Neural crest cell (in vitro differentiated cells): ENCODE measurements at regions not wholly inside any gene's neighbourhood (a gene's known extent, or its start where the extent isn't known, plus 50 kb on each side); places are given as distances from the start of the nearest gene placed in this dataset.

Experiments
- DNase-seq: peaks from one replicate; pipeline ENCODE4 v3.0.0; 2021; ENCODE audit warnings: low read depth, mixed read lengths, low spot score
- H3K27ac Mint-ChIP-seq: one replicate; pipeline ENCODE4 v1.8.0; 2021; ENCODE audit warnings: mild to moderate bottlenecking, mixed read lengths; ENCODE audit not compliant: unreplicated experiment
- H3K27me3 Mint-ChIP-seq: 2 replicates; pipeline ENCODE4 v1.8.0; 2021; ENCODE audit warnings: low read depth, mild to moderate bottlenecking, mixed read lengths
- H3K36me3 Mint-ChIP-seq: 2 replicates; pipeline ENCODE4 v1.8.0; 2021; ENCODE audit warnings: low read depth, mild to moderate bottlenecking, mixed read lengths
- H3K4me1 Mint-ChIP-seq: 2 replicates; pipeline ENCODE4 v1.8.0; 2021; ENCODE audit warnings: mixed read lengths
- H3K4me3 Mint-ChIP-seq: one replicate; pipeline ENCODE4 v1.8.0; 2021; ENCODE audit warnings: mild to moderate bottlenecking, mixed read lengths
- H3K9me3 Mint-ChIP-seq: 2 replicates; pipeline ENCODE4 v1.8.0; 2021; ENCODE audit warnings: mixed read lengths
- CTCF ChIP-seq: fragments of 200-600 bp; sonication (generic); conservative IDR thresholded peaks from 2 replicates; pipeline ENCODE4 v1.5.0; 2021; ENCODE audit warnings: antibody characterized with exemption, mild to moderate bottlenecking

GRCh38 chr6:91386204-91386603 is 799.3 kb upstream of the MAP3K7 start:
- no peak for DNase-seq
- no peak overlapping the region for H3K4me3 Mint-ChIP-seq
- peaks cover 3% of the 10 kb centered on the region for H3K9me3 Mint-ChIP-seq
- H3K27me3 Mint-ChIP-seq = no peaks in the 10 kb centered on the region
- no peaks in the 10 kb centered on the region for H3K4me1 Mint-ChIP-seq
- TF ChIP-seq CTCF = no peak
- no peaks in the 10 kb centered on the region for H3K36me3 Mint-ChIP-seq
- no peak overlapping the region for H3K27ac Mint-ChIP-seq

DNA sequence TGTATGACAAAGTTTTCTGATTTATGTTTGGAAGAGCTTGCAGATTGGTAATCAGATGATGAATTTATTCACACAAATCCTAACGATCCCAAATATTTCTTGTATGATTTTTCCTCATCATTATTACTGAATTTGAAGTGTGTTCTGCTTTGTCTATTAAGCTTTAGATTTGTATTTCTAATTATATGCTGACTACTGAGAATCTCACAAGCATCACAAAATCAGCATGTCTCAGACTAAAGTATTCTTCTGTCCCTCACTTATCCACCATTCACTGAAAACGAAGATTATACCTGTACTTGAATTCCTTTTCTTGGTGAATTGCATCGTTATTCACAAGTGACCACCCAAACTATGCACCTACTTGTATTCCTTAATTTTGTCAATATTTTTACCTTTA is 796.3 kb upstream of the MAP3K7 start:
- Mint-ChIP-seq H3K27me3 (no peaks in the 10 kb centered on the region), H3K36me3 (no peaks in the 10 kb centered on the region), H3K4me3 (no peak overlapping the region), H3K9me3 (no peaks in the 10 kb centered on the region), H3K4me1 (no peaks in the 10 kb centered on the region), H3K27ac (no peak overlapping the region)
- no peak for DNase-seq
- TF ChIP-seq CTCF = no peak

GRCh38 chr6:91376686-91377085 is 789.8 kb upstream of the MAP3K7 start:
- H3K4me1 Mint-ChIP-seq = no peaks in the 10 kb centered on the region
- no peaks in the 10 kb centered on the region for H3K27me3 Mint-ChIP-seq
- H3K4me3 Mint-ChIP-seq = no peak overlapping the region
- H3K27ac Mint-ChIP-seq = no peak overlapping the region
- TF ChIP-seq CTCF = no peak
- no peaks in the 10 kb centered on the region for H3K9me3 Mint-ChIP-seq
- H3K36me3 Mint-ChIP-seq = no peaks in the 10 kb centered on the region
- no peak for DNase-seq

GRCh38 chr6:91366781-91367180 is 779.9 kb upstream of the MAP3K7 start:
- no peaks in the 10 kb centered on the region for H3K4me1 Mint-ChIP-seq
- H3K36me3 Mint-ChIP-seq = no peaks in the 10 kb centered on the region
- H3K27me3 Mint-ChIP-seq = no peaks in the 10 kb centered on the region
- H3K4me3 Mint-ChIP-seq = no peak overlapping the region
- H3K27ac Mint-ChIP-seq = no peak overlapping the region
- peaks cover 13% of the 10 kb centered on the region for H3K9me3 Mint-ChIP-seq
- TF ChIP-seq CTCF = no peak
- no peak for DNase-seq

DNA sequence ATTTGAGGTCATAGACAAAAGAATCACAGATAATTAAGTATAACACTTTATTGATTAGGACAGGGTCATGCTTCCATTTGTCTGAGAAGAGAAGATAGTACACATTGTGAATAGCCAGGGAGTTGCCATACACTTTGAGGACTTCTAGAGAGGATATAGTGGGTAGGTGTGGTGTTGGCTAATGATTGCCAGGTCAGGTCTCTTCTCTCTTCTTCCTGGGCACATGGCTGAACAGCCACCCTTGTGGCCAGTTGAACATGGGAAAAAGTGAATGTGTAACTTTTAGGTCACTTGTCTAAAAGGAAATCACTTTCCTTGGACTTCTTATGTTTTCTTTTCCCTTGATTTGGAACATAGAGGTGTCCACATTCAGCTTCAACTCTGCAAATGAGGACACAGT is 772.1 kb upstream of the MAP3K7 start:
- no peak for TF ChIP-seq CTCF
- H3K9me3 Mint-ChIP-seq = peaks cover under 1% of the 10 kb centered on the region
- H3K4me1 Mint-ChIP-seq = no peaks in the 10 kb centered on the region
- DNase-seq = no peak
- H3K27ac Mint-ChIP-seq = no peak overlapping the region
- no peak overlapping the region for H3K4me3 Mint-ChIP-seq
- H3K36me3 Mint-ChIP-seq = no peaks in the 10 kb centered on the region
- no peaks in the 10 kb centered on the region for H3K27me3 Mint-ChIP-seq

DNA sequence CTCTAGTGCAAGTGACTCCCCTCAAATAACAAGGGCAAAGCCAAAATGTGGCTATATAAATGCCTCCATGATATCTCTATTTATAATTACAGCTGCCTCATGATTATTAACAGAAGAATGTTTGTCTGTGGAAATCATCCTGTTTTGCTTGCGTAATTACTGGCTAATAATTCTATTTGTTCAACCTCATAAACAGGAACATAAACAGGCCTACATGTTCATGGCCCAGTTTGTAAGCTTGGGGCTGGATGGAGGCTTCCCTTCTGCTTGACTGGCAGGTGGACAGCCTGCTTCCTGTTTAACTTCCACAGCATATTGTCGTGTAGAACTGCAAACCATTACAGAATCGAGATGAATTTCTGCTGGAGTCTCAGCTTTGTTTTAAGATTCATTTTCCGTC is 766.0 kb upstream of the MAP3K7 start:
- no peaks in the 10 kb centered on the region for H3K4me1 Mint-ChIP-seq
- H3K27ac Mint-ChIP-seq = no peak overlapping the region
- H3K4me3 Mint-ChIP-seq = no peak overlapping the region
- no peak for DNase-seq
- no peaks in the 10 kb centered on the region for H3K36me3 Mint-ChIP-seq
- H3K9me3 Mint-ChIP-seq = no peaks in the 10 kb centered on the region
- TF ChIP-seq CTCF = no peak
- H3K27me3 Mint-ChIP-seq = no peaks in the 10 kb centered on the region
